ENCODE measurements at regions not wholly inside any gene's neighbourhood (a gene's known extent, or its start where the extent isn't known, plus 50 kb on each side); places are given as distances from the start of the nearest gene placed in this dataset.

DNA sequence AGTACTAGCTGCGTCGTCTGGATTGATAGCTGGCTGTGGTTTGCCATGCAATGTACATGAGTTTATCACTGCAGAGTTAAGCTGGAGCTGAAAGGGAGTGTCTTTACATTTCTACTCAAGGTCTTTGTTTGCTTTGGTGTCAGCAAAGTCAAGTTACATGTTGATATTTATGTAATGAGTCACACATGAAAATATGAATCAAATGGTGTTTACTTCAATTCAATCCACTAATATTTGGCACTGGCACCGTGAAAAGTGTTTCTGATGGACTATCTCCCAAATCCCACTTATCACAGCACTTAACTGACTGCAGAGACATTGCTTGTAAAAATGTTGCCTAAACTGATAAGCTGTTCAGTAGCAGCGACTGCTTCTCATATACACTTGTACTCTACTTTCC, 395.9 kb downstream of the TFEC start:
- no peak for ATAC-seq
- TF ChIP-seq OSR1 (CRISPR knock-in tag; IDR thresholded peaks at IDR 0.05): no peak
- TF ChIP-seq BACH2 (CRISPR knock-in tag; IDR thresholded peaks at IDR 0.05; ENCODE audit: borderline replicate concordance): no peak
- no peak for TF ChIP-seq ZFP3 (CRISPR knock-in tag; IDR thresholded peaks at IDR 0.05)
- no peak for TF ChIP-seq RARB (CRISPR knock-in tag; IDR thresholded peaks at IDR 0.05)
- TF ChIP-seq PPARA (CRISPR knock-in tag; IDR thresholded peaks at IDR 0.05; ENCODE audit: borderline replicate concordance): no peak
- no peak for TF ChIP-seq ZNF565 (CRISPR knock-in tag; conservative IDR thresholded peaks at IDR 0.05; ENCODE audit: low read depth)
- no peak for TF ChIP-seq ISL1 (CRISPR knock-in tag; IDR thresholded peaks at IDR 0.05)
- no peak for TF ChIP-seq ZNF8 (CRISPR knock-in tag; IDR thresholded peaks at IDR 0.05)
- TF ChIP-seq, protein P1, sequence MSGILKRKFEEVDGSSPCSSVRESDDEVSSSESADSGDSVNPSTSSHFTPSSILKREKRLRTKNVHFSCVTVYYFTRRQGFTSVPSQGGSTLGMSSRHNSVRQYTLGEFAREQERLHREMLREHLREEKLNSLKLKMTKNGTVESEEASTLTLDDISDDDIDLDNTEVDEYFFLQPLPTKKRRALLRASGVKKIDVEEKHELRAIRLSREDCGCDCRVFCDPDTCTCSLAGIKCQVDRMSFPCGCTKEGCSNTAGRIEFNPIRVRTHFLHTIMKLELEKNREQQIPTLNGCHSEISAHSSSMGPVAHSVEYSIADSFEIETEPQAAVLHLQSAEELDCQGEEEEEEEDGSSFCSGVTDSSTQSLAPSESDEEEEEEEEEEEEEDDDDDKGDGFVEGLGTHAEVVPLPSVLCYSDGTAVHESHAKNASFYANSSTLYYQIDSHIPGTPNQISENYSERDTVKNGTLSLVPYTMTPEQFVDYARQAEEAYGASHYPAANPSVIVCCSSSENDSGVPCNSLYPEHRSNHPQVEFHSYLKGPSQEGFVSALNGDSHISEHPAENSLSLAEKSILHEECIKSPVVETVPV (CRISPR knock-in tag; IDR thresholded peaks at IDR 0.05): no peak
- TF ChIP-seq CSDC2 (CRISPR knock-in tag; IDR thresholded peaks at IDR 0.05): no peak
- no peak for TF ChIP-seq ZC3H10 (CRISPR knock-in tag; IDR thresholded peaks at IDR 0.05)
- no peak for TF ChIP-seq SNAI2 (CRISPR knock-in tag; IDR thresholded peaks at IDR 0.05)
- TF ChIP-seq ZNF70 (CRISPR knock-in tag; IDR thresholded peaks at IDR 0.05): no peak
- TF ChIP-seq, protein P2, sequence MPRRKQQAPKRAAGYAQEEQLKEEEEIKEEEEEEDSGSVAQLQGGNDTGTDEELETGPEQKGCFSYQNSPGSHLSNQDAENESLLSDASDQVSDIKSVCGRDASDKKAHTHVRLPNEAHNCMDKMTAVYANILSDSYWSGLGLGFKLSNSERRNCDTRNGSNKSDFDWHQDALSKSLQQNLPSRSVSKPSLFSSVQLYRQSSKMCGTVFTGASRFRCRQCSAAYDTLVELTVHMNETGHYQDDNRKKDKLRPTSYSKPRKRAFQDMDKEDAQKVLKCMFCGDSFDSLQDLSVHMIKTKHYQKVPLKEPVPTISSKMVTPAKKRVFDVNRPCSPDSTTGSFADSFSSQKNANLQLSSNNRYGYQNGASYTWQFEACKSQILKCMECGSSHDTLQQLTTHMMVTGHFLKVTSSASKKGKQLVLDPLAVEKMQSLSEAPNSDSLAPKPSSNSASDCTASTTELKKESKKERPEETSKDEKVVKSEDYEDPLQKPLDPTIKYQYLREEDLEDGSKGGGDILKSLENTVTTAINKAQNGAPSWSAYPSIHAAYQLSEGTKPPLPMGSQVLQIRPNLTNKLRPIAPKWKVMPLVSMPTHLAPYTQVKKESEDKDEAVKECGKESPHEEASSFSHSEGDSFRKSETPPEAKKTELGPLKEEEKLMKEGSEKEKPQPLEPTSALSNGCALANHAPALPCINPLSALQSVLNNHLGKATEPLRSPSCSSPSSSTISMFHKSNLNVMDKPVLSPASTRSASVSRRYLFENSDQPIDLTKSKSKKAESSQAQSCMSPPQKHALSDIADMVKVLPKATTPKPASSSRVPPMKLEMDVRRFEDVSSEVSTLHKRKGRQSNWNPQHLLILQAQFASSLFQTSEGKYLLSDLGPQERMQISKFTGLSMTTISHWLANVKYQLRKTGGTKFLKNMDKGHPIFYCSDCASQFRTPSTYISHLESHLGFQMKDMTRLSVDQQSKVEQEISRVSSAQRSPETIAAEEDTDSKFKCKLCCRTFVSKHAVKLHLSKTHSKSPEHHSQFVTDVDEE (CRISPR knock-in tag; IDR thresholded peaks at IDR 0.05): no peak
- TF ChIP-seq TCF4 (CRISPR knock-in tag; IDR thresholded peaks at IDR 0.05; ENCODE audit: borderline replicate concordance): no peak
- TF ChIP-seq ZFP30 (CRISPR knock-in tag; IDR thresholded peaks at IDR 0.05): no peak
- TF ChIP-seq POU6F1 (CRISPR knock-in tag; IDR thresholded peaks at IDR 0.05; ENCODE audit: borderline replicate concordance, low read depth): no peak

- ATAC-seq: no peak
Measured at GRCh38 chr7:115632636-115633035, 397.9 kb downstream of the TFEC start.

More at GRCh38 chr7:115632636-115633035, 397.9 kb downstream of the TFEC start:
- TF ChIP-seq, protein P2 (CRISPR knock-in tag; IDR thresholded peaks at IDR 0.05): no peak
- TF ChIP-seq ZFP30 (CRISPR knock-in tag; IDR thresholded peaks at IDR 0.05) (no peak), ZNF565 (CRISPR knock-in tag; conservative IDR thresholded peaks at IDR 0.05; ENCODE audit: low read depth) (no peak), RARB (CRISPR knock-in tag; IDR thresholded peaks at IDR 0.05) (no peak), ZC3H10 (CRISPR knock-in tag; IDR thresholded peaks at IDR 0.05) (no peak), PPARA (CRISPR knock-in tag; IDR thresholded peaks at IDR 0.05; ENCODE audit: borderline replicate concordance) (no peak), SNAI2 (CRISPR knock-in tag; IDR thresholded peaks at IDR 0.05) (no peak)
- TF ChIP-seq, protein P1 (CRISPR knock-in tag; IDR thresholded peaks at IDR 0.05): no peak

All from SK-N-SH treated with all-trans-retinoic acid at 6 μM for 48 hours (cell line).